Left forelimb (tissue), 1 donor: ENCODE measurements at regions not wholly inside any gene's neighbourhood (a gene's known extent, or its start where the extent isn't known, plus 50 kb on each side); places are given as distances from the start of the nearest gene placed in this dataset.
"Not testable (repeated sequence)": the region's sequence is repeated elsewhere in the genome, so short reads cannot be mapped to it uniquely, and the experiment has no call there.

Source experiments
- DNase-seq: peaks from one replicate; pipeline ENCODE4 v3.0.0-alpha.2; 2018; ENCODE audit warnings: low spot score

DNA sequence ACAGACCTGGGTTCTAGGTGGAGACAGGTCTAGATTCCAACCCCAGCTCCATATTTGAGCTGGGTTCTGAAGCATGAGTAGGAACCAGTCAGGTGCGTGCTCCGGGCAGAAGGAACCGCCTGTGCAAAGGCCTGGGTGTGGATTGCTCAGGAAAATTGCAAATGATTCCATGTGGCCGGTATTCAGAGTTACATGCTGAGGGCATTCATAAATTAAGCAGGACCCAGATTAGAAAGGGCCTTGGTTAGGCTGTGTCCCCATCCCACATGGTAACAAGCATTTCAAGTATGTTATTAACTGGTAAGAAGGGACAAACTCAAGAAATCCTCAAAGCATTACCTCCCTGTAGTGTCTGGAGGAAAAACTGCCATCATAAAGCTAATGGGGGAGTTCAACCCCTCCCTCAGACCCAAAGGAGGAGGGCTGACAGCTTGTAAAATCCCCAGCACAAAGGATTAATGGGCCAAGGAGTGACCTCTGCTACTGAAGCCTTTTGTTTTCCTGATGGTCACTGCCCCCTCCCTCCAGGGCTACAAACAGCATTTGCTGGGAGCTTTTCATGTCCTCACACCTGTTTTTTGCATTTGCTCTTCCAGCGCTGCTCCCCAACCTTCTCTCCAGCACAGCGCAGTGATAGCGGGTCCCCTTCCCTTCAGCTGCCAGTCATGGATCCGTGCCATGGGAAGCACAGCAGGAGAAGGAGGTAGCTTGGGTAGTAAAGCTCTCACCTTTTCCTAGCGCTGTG, 218.0 kb downstream of the C16orf95 start:
- no peak for DNase-seq

DNA sequence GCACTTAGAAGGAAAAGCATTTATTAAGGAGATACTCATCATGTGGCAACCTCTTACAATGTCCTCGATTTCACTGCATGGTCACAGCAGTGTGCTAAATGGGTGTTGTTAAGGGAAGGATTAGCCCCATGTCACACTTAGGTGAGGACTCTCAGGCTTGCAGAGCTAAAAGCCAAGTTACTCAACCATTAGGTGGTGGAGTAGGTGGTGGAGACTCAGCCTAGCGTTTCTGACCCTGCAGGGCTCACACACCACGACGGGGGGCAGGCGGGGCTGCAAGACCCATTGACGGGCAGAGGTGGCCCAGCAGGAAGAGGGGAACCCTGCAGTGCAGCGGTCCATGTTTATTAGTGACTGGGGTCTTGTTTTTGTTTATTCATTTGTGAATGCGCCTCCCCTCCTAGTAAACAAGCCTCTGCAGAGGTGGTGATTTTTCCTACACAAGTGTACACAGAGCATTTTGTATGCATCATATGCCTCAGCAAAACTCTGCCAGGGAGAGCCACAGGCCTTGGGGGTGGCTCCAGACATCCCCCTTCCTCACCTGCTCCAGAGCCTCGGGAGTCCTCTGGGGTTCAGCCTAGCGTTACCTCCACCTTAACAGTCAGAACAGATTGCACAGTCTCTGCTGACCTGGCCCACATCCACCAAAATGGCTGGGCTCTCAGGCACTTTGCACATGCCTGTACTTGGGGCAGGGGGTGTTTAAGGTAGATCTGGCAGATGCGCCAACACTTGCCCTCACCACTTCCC, 216.7 kb downstream of the C16orf95 start:
- DNase-seq, result no peak

DNA sequence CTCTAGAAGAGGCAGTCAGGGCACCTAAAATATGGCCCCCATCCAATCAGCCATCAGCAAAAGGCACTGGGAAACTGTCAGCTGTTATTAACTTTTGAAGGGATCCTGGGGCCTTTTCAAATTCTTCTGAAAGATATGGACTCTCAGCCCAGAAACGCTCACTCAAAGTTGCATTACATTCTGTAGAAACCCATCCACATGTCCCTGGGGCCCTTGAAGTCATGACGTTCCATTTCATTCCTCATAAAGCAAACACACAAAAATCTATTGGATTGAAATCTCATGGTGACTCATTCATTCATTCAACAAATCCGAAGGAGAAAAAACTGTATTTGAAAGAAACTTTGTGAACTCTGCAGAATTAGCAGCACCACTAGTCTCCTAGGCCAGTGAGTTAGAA, 215.3 kb downstream of the C16orf95 start:
- DNase-seq, result no peak

DNA sequence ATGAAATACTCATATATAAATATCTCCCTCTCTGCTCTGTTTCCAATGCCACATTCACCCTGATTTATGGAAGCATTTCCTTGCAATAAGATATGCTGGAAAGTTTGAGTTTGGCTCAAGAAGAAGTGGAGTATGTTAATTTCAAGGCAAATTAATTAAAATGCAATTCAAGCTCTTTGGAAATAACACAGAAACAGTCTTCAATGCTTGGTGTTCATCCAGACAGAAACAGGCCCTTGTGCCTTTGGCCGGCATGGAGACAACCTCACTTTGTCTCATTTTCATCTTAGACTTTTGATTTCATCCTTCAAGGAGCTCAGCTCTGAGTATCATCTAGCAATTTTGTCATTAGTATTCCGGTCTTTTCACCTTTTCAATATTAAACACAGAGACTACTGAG, 210.0 kb downstream of the C16orf95 start:
- DNase-seq, result no peak

DNA sequence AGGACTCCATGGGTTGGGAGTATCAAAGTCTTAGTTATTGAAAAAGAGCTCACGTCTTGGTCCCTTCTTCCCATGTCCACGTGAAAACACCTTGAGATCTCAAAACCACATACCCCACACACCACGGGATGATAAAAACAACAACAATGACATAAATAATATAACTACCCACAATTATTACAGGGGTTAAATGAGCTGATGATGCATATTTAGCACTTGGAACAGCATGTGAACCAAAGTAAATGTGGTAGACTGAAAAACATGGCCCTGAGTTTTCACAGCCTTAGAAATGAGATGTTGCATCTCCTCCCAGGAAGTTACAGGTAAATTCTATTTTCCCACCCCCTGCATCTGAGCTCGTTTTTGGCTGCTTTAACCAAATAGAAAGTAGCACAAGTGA, 208.9 kb downstream of the C16orf95 start:
- no peak for DNase-seq

DNA sequence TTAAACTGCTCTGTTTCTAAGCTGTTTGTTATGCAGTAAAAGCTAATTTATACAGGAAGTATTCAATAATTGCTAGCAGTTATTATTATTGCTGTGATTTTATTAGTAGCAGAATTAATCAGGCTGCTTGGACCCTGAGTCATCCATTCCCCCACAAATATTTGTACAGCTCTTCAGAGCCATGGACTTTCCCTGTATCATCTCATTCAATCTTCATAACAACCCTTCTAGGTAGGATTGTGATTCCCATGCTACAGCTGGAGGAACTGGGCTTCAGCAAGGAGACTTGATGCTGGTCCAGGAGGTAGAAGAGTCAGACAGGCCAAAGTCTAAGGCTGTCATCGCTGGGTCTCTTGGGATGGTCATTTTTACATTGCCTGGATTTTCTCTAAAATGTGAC, 208.3 kb downstream of the C16orf95 start:
- no peak for DNase-seq

DNA sequence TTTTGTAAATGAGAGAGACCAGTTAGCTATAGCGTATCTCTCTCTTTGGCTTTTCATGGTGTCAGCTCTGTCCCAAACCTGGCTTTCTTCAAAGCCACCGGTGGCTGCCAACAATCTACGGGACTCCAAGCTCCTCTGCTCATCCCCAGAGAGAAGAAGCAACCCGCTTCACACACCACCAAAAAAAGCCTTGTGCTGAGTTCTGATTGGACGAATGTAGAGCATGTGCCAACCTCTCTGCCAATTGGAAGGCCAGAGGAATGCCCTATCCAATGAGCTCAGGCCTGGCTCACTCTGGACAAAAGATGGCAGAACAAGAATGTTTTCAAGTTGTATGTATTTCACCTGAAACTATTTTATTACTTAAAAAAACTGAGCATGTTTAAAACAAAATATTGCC, 202.4 kb downstream of the C16orf95 start:
- DNase-seq, result no peak

DNA sequence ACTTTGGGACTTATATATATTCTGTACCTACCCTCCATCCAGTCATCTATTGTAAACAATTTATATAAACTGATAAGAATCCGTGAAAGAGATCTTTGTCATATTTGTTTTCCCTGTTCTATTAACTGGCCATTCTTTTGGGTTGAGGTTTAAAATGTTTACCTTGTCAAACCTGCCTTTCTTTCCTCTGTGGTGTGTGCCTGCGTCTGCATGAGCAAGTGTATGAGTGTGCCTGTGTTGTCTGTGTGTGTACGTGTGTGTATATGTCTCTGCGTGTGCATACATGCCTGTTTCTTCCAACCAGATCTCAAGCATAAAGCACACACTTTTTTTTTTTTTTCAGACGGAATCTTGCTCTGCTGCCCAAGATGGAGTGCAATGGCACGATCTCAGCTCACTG, 201.5 kb downstream of the C16orf95 start:
- DNase-seq, result no peak

DNA sequence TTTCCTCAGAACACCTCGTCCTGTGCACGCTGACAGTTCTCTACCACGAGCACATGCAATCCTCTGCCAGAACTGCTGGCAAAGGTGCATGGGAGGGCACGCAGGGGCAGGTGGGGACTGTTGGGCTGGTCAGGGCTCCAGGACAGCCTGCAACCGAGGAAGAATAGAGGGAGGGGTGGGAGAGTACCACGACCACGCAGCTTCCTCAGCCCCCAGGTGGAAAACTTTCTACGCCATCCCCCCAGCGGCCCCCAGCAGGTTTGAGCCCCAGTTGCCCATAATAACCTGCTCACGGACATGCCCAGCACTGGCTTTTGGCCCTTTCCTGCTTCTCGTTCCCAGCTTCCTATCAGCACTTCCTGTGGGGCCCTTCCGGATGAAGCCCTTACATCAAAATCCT, 199.3 kb downstream of the C16orf95 start:
- no peak for DNase-seq

DNA sequence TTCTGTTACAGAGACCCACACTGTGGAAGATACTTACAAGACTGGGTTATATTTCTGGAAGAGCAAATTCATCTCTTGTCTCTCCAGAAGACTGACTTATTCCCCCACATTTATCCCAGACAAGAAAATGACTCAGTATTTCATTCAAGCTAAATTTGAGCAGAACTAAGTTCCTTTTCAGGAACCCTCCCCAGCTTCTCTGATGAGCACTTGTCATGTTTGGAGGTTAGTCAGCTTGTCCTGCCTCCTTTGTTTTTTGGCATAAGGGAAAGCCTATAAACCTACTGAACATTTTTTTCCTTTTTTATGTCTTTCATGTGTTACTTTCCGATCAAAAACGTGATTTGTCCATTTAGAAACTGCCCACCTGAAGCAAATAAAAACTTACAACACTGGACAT, 198.0 kb downstream of the C16orf95 start:
- DNase-seq, result no peak

DNA sequence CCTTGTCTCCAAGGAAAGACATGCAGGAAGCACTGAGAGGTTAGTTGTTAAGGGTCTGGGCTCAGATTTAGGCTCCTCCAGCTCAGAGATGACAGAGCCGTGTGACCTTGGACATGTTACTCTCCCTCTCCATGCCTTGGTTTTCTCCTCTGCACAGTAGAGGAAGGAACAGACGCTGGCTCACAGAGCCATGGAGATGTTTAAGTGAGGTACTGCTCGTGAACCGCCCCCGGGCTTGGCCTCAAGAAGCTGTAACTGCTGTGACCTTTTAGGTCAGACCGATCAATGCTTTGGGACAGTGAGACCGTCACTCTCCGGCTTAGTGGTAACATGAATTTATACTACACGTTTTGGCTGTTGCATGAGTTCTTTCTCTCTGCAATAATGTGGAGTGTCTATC, 197.4 kb downstream of the C16orf95 start:
- DNase-seq, result no peak

DNA sequence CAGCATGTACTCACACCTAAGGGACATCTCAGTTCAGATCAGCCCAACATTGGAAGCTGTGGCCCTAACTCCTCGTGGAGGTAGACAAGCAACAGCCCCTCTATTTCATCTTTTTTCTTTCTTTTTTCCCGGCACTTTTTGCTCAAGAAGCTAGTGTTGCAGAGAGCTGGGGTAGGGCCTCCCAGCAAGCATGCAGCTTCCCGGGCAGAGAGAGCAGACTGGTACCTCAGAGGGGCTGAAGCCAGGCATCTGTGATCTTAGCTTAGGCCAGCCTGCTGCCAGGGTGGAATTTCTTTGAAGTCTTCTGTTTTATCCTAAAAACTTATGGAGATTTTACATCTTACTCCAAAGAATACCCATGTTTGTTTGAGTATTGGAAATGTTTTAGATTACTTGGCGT, 195.4 kb downstream of the C16orf95 start:
- DNase-seq, result no peak

DNA sequence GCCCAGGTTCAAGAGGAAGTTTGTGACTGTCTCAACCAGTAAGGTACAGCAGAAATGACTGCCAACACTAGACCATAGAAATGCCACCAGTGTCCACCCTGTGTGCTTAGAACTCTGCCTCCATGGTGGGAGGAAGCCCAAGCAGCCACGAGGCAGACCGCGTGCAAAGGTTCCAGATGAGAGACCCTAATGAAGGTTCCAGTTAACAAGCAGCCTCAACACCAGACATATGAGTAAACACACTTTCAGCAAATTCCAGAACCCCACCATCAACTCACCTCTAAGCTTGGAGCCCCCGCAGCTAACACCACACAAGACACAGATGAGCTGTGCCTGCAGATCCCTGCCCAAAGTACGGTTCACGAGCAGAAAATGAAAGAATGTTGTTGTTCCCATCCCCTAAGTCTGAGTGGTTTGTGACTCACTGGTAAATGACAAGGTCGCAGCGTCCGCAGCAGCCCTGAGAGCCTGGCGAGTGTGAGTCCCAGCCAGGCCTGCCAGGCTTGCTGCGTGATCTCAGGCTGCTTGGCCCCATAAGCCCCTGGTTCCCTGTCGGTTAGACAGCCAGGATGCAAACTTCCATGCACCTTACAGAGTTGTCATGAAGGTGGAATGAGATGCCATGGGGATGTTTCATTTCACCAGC, 193.7 kb downstream of the C16orf95 start:
- no peak for DNase-seq

DNA sequence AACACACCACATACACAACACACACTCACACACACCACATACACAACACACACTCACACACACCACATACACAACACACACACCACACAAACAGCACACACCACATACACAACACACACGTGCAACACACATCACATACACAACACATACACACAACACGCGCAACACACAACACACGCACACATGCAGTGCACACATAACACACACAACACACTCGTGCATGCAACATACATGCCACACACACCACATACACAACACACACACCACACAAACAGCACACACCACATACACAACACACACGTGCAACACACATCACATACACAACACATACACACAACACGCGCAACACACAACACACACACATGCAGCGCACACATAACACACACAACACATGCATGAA, 192.8 kb downstream of the C16orf95 start:
- not testable (repeated sequence) for DNase-seq

DNA sequence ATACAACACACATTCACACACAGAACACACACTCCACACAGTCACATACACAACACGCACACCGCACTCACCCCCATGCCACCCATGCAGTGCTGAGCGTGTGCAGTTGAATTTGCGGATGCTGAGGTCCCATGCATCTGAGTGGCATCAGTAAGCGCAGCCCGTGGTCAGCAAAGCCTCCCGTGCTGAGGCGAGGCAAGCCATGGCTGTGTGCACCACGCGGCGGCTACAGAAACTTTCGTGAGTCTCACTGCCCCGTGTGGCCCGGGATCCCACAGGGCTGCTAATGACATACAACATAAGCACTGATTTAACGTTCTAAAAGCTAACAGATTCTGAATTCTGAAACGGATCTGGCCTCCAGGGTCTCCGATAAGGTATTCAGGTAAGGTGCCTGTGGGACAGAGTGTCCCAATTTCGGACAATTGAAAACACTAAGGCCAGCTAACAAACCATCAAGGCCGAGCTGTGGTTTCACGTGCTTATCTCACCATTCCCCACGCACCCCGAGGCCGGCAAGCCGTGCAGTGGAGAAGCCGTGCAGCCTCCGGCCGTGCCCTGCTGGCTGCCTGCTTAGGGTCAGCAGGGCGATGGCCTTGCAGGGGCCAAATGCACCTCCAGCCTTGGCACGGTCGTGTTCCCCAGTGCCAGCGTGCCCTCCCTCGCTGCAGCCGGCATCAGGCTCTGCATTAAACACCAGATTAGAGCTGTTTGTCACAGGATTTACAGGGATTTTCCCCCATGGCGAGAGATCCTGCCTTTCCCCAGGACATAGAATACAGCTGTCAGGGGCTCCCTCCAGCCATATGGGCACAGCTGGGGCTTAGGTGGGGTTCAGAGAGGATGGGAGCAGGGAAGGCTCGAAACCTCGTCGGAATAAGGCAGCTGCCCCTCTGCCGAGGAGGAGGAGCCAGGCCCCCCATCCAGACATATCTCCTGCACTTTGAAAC, 191.7 kb downstream of the C16orf95 start:
- DNase-seq, result no peak

DNA sequence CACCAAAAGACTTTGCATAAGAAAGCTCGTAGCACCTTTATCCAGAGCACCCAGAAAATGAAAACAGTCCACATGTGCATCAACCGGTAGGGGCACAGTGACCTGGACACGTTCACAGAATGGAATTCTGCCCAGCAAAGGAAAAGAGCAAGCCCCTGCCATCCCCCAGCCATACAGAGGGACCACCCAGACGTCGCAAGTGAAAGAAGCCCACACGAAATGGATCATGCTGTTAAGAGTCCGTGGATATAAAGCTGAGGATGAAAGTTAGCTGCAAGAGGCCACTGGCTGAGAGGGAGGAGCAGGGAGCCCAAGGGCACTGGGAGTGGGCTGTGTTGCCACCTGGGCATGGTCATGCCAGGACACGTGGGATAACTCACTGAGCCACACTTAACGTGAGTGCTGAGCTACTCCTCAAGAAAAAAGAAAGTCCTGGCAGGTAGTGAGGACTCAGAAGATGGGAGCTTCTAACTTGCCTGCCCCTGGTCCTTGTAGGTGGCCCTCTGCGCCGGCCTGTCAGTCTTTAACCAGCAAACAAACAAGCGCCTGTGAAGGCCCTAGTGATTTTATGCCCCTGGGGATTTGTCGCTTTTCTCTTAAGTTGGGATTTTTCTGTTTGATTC, 190.7 kb downstream of the C16orf95 start:
- DNase-seq, result no peak

DNA sequence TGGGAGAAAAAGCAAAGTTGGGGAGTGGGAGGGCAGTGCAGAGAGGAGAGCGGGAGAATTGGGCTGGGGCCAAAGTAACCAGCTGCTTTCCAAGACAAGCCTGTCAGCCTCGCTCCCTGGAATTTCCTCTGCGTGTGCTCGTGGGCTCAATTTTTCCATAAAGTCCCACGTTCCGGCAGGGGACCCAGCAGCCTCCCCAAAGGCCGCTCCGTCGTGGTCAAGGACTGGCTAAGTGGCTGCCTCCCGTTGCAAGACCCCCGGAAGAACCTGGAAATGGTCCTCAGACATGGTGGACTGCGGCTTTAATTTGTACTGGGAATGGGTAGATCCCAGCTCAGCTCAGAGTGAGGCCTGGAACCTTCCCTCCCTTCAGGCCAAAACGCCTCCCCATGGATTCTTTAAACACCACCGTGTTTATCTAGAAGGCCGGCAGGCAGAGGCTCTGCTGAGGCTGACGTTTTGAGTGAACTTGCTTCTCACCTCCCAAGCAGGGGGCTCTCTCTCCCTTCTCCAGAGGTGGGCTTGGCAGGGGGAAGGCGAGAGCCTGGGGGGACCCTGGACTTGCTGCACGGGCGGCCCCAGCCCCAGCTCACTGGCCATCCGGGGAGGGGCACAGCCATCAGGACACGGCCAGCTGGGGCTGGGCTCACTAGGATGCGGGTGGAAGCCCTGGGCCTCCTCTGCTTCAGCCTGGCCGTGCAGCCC, 190.0 kb downstream of the C16orf95 start:
- no peak for DNase-seq

DNA sequence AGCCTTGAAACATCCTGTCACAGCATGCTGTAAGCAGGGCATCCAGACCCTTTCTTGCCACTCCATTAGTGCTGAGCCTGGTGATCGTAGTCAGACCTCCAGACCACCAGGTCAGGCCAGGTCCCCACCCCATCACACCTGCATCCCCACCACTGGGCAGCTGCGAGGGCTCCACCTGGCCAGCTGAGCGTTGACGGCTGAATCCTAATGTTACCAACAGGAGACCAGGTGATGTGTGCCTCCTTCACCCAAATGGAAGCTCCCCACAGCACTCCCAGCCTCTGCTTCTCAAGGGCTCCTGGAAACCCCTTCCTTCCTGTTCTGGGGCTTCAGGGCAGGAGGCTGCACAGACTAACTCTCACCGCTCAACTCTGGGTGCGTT, 189.4 kb downstream of the C16orf95 start:
- DNase-seq, result no peak

DNA sequence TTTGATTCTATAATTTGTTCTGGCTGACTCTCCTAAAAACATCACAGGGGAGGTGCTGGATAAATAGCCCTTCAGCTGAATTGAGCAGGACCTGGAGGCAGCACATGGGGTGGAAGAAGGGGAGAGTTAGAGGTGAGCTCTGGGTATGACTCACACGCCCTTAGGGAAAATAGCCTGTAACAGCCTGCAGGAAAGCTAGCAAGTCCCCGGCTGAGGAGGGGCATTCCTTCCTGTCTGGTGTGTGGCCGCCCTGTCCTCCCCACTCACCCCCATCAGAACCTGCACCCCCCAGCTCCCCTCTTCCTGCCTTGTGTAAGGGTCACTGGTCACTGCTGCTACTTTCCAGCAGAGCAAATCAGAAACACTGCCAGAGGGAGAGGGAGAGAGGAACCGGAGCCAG, 187.4 kb downstream of the C16orf95 start:
- DNase-seq, result no peak

DNA sequence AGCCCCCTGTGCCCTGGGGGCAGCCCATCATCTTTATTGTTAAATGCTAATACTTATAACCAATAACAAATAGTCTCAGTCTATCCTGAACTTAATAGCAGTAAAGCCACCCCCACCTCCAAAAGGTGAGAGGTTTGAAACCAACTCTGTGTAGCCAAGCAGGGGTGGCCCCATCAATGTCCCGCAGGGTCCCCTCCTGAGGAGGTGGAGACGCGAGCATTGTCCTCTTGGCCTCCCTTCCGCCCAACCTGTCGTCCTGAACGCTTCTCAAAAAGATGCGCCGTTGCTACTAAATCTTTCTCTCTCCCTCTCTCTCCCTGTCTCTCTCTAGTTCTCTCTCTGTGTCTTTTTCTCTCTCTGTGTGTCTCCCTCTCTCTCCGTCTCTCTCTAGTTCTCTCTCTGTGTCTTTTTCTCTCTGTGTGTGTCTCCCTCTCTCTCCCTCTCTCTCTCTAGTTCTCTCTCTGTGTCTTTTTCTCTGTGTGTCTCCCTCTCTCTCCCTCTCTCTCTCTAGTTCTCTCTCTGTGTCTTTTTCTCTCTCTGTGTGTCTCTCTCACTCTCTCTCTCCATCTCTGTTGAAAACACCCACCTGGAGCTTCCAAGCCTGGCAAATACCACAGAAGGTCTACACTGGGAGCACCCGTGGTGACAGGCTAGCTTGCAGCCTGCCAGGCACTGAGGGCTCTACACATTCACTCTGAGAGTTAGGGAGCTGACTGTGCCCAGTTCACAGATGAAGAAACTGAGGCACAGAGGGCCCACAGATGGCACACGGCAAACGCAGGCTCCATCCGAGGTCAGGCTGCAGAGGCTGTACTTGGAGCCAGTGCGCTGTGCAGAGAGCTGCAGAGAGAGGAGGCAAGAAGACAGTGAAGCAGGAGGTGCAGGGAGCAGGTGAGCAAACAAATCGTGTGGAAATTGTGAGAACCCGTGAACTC, 185.9 kb downstream of the C16orf95 start:
- DNase-seq, result no peak
